ENCODE measurements at regions not wholly inside any gene's neighbourhood (a gene's known extent, or its start where the extent isn't known, plus 50 kb on each side); places are given as distances from the start of the nearest gene placed in this dataset.

- Mint-ChIP-seq H3K27ac (no peak overlapping the region), H3K4me1 (no peaks in the 10 kb centered on the region), H3K4me3 (no peak overlapping the region), H3K27me3 (peaks cover 23% of the 10 kb centered on the region), H3K9me3 (ENCODE audit: insufficient read depth) (peaks cover 3% of the 10 kb centered on the region)
- ChIA-PET POLR2A (no interaction called here), CTCF (no interaction called here)
- Histone ChIP-seq H3K4me2 (replicated peaks; ENCODE audit: low read depth, low read length, poor library complexity, severe bottlenecking) (no peak overlapping the region), H3K79me2 (ENCODE audit: control insufficient read depth, insufficient read depth, low read length) (no peaks in the 10 kb centered on the region), H4K20me1 (ENCODE audit: control insufficient read depth, insufficient read depth, low read length, poor library complexity, severe bottlenecking) (no peaks in the 10 kb centered on the region), H3K4me3 (ENCODE audit: control extremely low read depth in 1 of 5, extremely low read depth in 1 of 5, insufficient read depth in 1 of 5, low read depth in 2 of 5, low read length in 4 of 5) (no peak overlapping the region), H2AFZ (ENCODE audit: insufficient read depth, low read depth, low read length, poor library complexity, severe bottlenecking) (no peak overlapping the region), H3K9ac (ENCODE audit: low read length) (no peak overlapping the region), H3K27ac (ENCODE audit: low read length in 2 of 2) (no peak overlapping the region), H3K27me3 (replicated peaks in 1 of 4; ENCODE audit: control extremely low read depth in 1 of 4, control insufficient read depth in 3 of 4, insufficient read depth in 4 of 4, low read length in 3 of 4) (peaks cover 0 to 6% (median 0%) of the 10 kb centered on the region in 4 experiments), H3K9me3 (ENCODE audit: control extremely low read depth in 1 of 3, control insufficient read depth in 2 of 3, insufficient read depth in 1 of 3, low read length in 2 of 3) (no peaks in the 10 kb centered on the region), H3K36me3 (replicated peaks in 1 of 2; ENCODE audit: control extremely low read depth in 1 of 2, control insufficient read depth in 1 of 2, extremely low read depth in 1 of 2, insufficient read depth in 2 of 2, low read length in 1 of 2) (no peaks in the 10 kb centered on the region), H3K4me1 (ENCODE audit: control insufficient read depth in 2 of 2, insufficient read depth in 2 of 2, low read length in 2 of 2) (no peaks in the 10 kb centered on the region)
- DNase-seq (no peak), ATAC-seq (ENCODE audit: low read depth) (no peak)
- TF ChIP-seq CTCF (IDR thresholded peaks at IDR 0.05) (no peak), EZH2 (IDR thresholded peaks at IDR 0.05; ENCODE audit: borderline replicate concordance, insufficient read depth, low read depth, low read length, poor library complexity, severe bottlenecking) (no peak)
- intact Hi-C loops (cut with micrococcal nuclease) = no loop called here
- 100% methylated on average over 2 of the region's 2 CpGs for WGBS (ENCODE audit: insufficient coverage)
Measured at GRCh38 chr17:33504571-33504970, 211.5 kb upstream of the ASIC2 start.

GRCh38 chr17:33506889-33507650 lies 214.0 kb upstream of the ASIC2 start:
- H3K27ac Mint-ChIP-seq = no peak overlapping the region
- peaks cover 3% of the 10 kb centered on the region for H3K9me3 Mint-ChIP-seq (ENCODE audit: insufficient read depth)
- H3K4me3 ChIP-seq (ENCODE audit: control extremely low read depth in 1 of 5, extremely low read depth in 1 of 5, insufficient read depth in 1 of 5, low read depth in 2 of 5, low read length in 4 of 5) = no peak overlapping the region
- H4K20me1 ChIP-seq (ENCODE audit: control insufficient read depth, insufficient read depth, low read length, poor library complexity, severe bottlenecking) = no peaks in the 10 kb centered on the region
- H2AFZ ChIP-seq (ENCODE audit: insufficient read depth, low read depth, low read length, poor library complexity, severe bottlenecking) = no peak overlapping the region
- no peak for ATAC-seq (ENCODE audit: low read depth)
- H3K27me3 ChIP-seq (replicated peaks in 1 of 4; ENCODE audit: control extremely low read depth in 1 of 4, control insufficient read depth in 3 of 4, insufficient read depth in 4 of 4, low read length in 3 of 4) = peaks cover 0 to 6% (median 0%) of the 10 kb centered on the region in 4 experiments
- no peaks in the 10 kb centered on the region for H3K4me1 ChIP-seq (ENCODE audit: control insufficient read depth in 2 of 2, insufficient read depth in 2 of 2, low read length in 2 of 2)
- no peak overlapping the region for H3K4me2 ChIP-seq (replicated peaks; ENCODE audit: low read depth, low read length, poor library complexity, severe bottlenecking)
- peaks cover 29% of the 10 kb centered on the region for H3K27me3 Mint-ChIP-seq
- no peaks in the 10 kb centered on the region for H3K4me1 Mint-ChIP-seq
- no peak overlapping the region for H3K4me3 Mint-ChIP-seq
- no peak overlapping the region for H3K27ac ChIP-seq (ENCODE audit: low read length in 2 of 2)
- H3K36me3 ChIP-seq (replicated peaks in 1 of 2; ENCODE audit: control extremely low read depth in 1 of 2, control insufficient read depth in 1 of 2, extremely low read depth in 1 of 2, insufficient read depth in 2 of 2, low read length in 1 of 2) = no peaks in the 10 kb centered on the region
- TF ChIP-seq EZH2 (IDR thresholded peaks at IDR 0.05; ENCODE audit: borderline replicate concordance, insufficient read depth, low read depth, low read length, poor library complexity, severe bottlenecking) (no peak), CTCF (IDR thresholded peaks at IDR 0.05) (no peak)
- ChIA-PET POLR2A (no interaction called here), CTCF (no interaction called here)
- H3K79me2 ChIP-seq (ENCODE audit: control insufficient read depth, insufficient read depth, low read length) = no peaks in the 10 kb centered on the region
- DNase-seq = no peak
- H3K9me3 ChIP-seq (ENCODE audit: control extremely low read depth in 1 of 3, control insufficient read depth in 2 of 3, insufficient read depth in 1 of 3, low read length in 2 of 3) = no peaks in the 10 kb centered on the region
- intact Hi-C loops (cut with micrococcal nuclease) = no loop called here
- H3K9ac ChIP-seq (ENCODE audit: low read length) = no peak overlapping the region
- 33% methylated on average over 4 of the region's 11 CpGs for WGBS (ENCODE audit: insufficient coverage)
